HCT116 (cell line): ENCODE measurements at regions not wholly inside any gene's neighbourhood (a gene's known extent, or its start where the extent isn't known, plus 50 kb on each side); places are given as distances from the start of the nearest gene placed in this dataset.

Experiments used
- ATAC-seq: fragments of 200-7000 bp; cut with Tn5 transposase; 2 replicates; pipeline ENCODE4 v1.9.1; 2020; ENCODE audit warnings: mild to moderate bottlenecking, moderate library complexity
- BruUV-seq: library from RNA; stranded (reverse); fragments of 400-500 nt; replicated peaks from 2 replicates; lab custom pipeline; 2021; lab: Mats Ljungman, UMichigan
- CTCF ChIA-PET: fragments of 300-600 bp; sonication (Branson Sonifier 250); formaldehyde crosslinking; loops from one replicate; lab custom pipeline; 2021; ENCODE audit warnings: antibody characterized with exemption; lab: Charles Lee
- POLR2A ChIA-PET: fragments of 300-600, 350-600 bp; sonication (Branson Sonifier 250); formaldehyde crosslinking; loops from one replicate; lab custom pipeline; 2021; ENCODE audit warnings: antibody characterized with exemption; lab: Charles Lee
- RAD21 ChIA-PET, 2 experiments: fragments of 300-600 bp; sonication (Branson Sonifier 250); formaldehyde crosslinking; loops; one replicate each; lab custom pipeline; 2023; ENCODE audit warnings: low total read pairs in 2 of 2; ENCODE audit not compliant: uncharacterized antibody in 2 of 2, unreplicated experiment in 2 of 2, low non-redundant PET in 1 of 2; lab: Charles Lee
- DNase-seq: peaks from one replicate; pipeline ENCODE4 v3.0.0-alpha.2; 2010; ENCODE audit warnings: low read depth, low spot score
- H2AFZ ChIP-seq: fragments of 200-600 bp; shearing (Covaris generic), sonication (generic); 2 replicates; pipeline ENCODE4 v1.6.1; 2017; ENCODE audit warnings: low read depth, mixed run types, mixed read lengths, antibody characterized with exemption, low read length; ENCODE audit not compliant: poor library complexity, severe bottlenecking
- H3K27ac ChIP-seq: 2 replicates; pipeline ENCODE4 v1.5.1; 2012; ENCODE audit warnings: low read depth, low read length
- H3K27me3 ChIP-seq: fragments of 200-600 bp; sonication (generic); 2 replicates; pipeline ENCODE4 v1.6.1; 2016; ENCODE audit warnings: mixed run types, low read length, mixed read lengths; ENCODE audit not compliant: insufficient read depth
- H3K36me3 ChIP-seq, 2 experiments: fragments of 200-500 bp in 1 of 2; fragments of 200-600 bp in 1 of 2; sonication (Bioruptor generic) in 1 of 2; sonication (generic) in 1 of 2; 2 replicates each; pipeline versions ENCODE4 v1.5.1 to v1.6.1; 2014 to 2016; ENCODE audit warnings: low read length in 2 of 2, inconsistent platforms in 1 of 2, mixed read lengths in 1 of 2, mixed run types in 1 of 2; ENCODE audit not compliant: insufficient read depth in 2 of 2, control insufficient read depth in 1 of 2
- H3K4me1 ChIP-seq, 2 experiments: fragments of 200-600 bp in 1 of 2; sonication (generic) in 1 of 2; 2 replicates each; pipeline versions ENCODE4 v1.5.1 to v1.6.1; 2012 to 2017; ENCODE audit warnings: low read length in 2 of 2, inconsistent platforms in 1 of 2, mild to moderate bottlenecking in 1 of 2, mixed read lengths in 1 of 2, mixed run types in 1 of 2, moderate library complexity in 1 of 2; ENCODE audit not compliant: insufficient read depth in 2 of 2, control insufficient read depth in 1 of 2
- H3K4me2 ChIP-seq: fragments of 200-600 bp; sonication (generic); 2 replicates; pipeline ENCODE4 v1.6.1; 2017; ENCODE audit warnings: mixed run types, low read length, mixed read lengths
- H3K4me3 ChIP-seq, 2 experiments: fragments of 200-600 bp in 1 of 2; sonication (generic) in 1 of 2; replicated peaks in 1 of 2; 2 replicates each; pipeline ENCODE4 v1.5.1; 2011 to 2016; ENCODE audit warnings: low read length in 2 of 2, control low read depth in 1 of 2, low read depth in 1 of 2, mild to moderate bottlenecking in 1 of 2, mixed read lengths in 1 of 2, mixed run types in 1 of 2
- H3K79me2 ChIP-seq: fragments of 200-600 bp; sonication (generic); 2 replicates; pipeline ENCODE4 v1.6.1; 2017; ENCODE audit warnings: mild to moderate bottlenecking, mixed run types, low read length, moderate library complexity, mixed read lengths; ENCODE audit not compliant: insufficient read depth
- H3K9ac ChIP-seq: fragments of 200-600 bp; sonication (generic); 2 replicates; pipeline ENCODE4 v1.6.1; 2016; ENCODE audit warnings: low read length, mixed read lengths
- H3K9me2 ChIP-seq: fragments of 200-600 bp; sonication (generic), shearing (Covaris generic); 2 replicates; pipeline ENCODE4 v1.6.1; 2017; ENCODE audit warnings: mixed run types, mild to moderate bottlenecking, moderate library complexity; ENCODE audit not compliant: insufficient read depth
- H3K9me3 ChIP-seq, 2 experiments: fragments of 200-500 bp in 1 of 2; fragments of 200-600 bp in 1 of 2; sonication (Bioruptor generic) in 1 of 2; sonication (generic) in 1 of 2; 2 replicates each; pipeline ENCODE4 v1.6.1; 2014 to 2017; ENCODE audit warnings: low read length in 2 of 2, mixed read lengths in 2 of 2, inconsistent platforms in 1 of 2, low read depth in 1 of 2, mild to moderate bottlenecking in 1 of 2, mixed run types in 1 of 2, moderate library complexity in 1 of 2; ENCODE audit not compliant: control insufficient read depth in 1 of 2, insufficient read depth in 1 of 2
- H4K20me1 ChIP-seq: fragments of 200-600 bp; sonication (generic), shearing (Covaris generic); 2 replicates; pipeline ENCODE4 v1.6.1; 2017; ENCODE audit warnings: mixed run types, mild to moderate bottlenecking, moderate library complexity; ENCODE audit not compliant: insufficient read depth
- CBX3 ChIP-seq: IDR thresholded peaks from 2 replicates; pipeline ENCODE4 v1.6.1; 2012; ENCODE audit warnings: low read depth
- CEBPB ChIP-seq: IDR thresholded peaks from 2 replicates; pipeline ENCODE4 v1.6.1; 2012; ENCODE audit warnings: low read depth
- EGR1 ChIP-seq: IDR thresholded peaks from 2 replicates; pipeline ENCODE4 v1.6.1; 2012; ENCODE audit warnings: low read depth
- EZH2 ChIP-seq: fragments of 200-600 bp; sonication (generic); IDR thresholded peaks from 2 replicates; pipeline ENCODE4 v1.6.1; 2017; ENCODE audit warnings: antibody characterized with exemption, mixed run types
- EZH2phosphoT487 ChIP-seq: fragments of 200-600 bp; IDR thresholded peaks from 2 replicates; pipeline ENCODE4 v1.6.1; 2018; ENCODE audit warnings: antibody characterized with exemption, borderline replicate concordance
- FOSL1 ChIP-seq: IDR thresholded peaks from 2 replicates; pipeline ENCODE4 v1.6.1; 2012; ENCODE audit warnings: low read depth
- JUND ChIP-seq: IDR thresholded peaks from 2 replicates; pipeline ENCODE4 v1.6.1; 2012
- POLR2A ChIP-seq: IDR thresholded peaks from 2 replicates; pipeline ENCODE4 v1.7.0; 2011; ENCODE audit warnings: borderline replicate concordance; ENCODE audit not compliant: insufficient read depth, insufficient read length; ENCODE audit errors: extremely low read depth
- RAD21 ChIP-seq: IDR thresholded peaks from 2 replicates; pipeline ENCODE4 v1.6.1; 2012; ENCODE audit warnings: low read depth, mild to moderate bottlenecking
- SIN3A ChIP-seq: IDR thresholded peaks from 2 replicates; pipeline ENCODE4 v1.6.1; 2012; ENCODE audit warnings: low read depth
- TCF7L2 ChIP-seq: IDR thresholded peaks from 2 replicates; pipeline ENCODE4 v1.7.0; 2011; ENCODE audit warnings: borderline replicate concordance, inconsistent platforms; ENCODE audit not compliant: insufficient read depth, insufficient read length; ENCODE audit errors: extremely low read depth
- ZNF274 ChIP-seq: fragments of 200-500 bp; sonication (Bioruptor generic); IDR thresholded peaks from 2 replicates; pipeline ENCODE4 v1.6.1; 2014; ENCODE audit warnings: mild to moderate bottlenecking, low read depth, low read length, inconsistent platforms
- intact Hi-C: fragments of 100-400 bp; cut with micrococcal nuclease; formaldehyde crosslinking; loops from 2 replicates; pipeline ENCODE4 v1.10.0; 2022
- TF ChIP-seq, protein P1 (sequence below): IDR thresholded peaks from 2 replicates; pipeline ENCODE4 v1.6.1; 2012
- TF ChIP-seq, protein P2 (sequence below): IDR thresholded peaks from 2 replicates; pipeline ENCODE4 v1.6.1; 2012; ENCODE audit warnings: low read depth
- TF ChIP-seq, protein P3 (sequence below), 3 experiments: fragments of 200-600 bp in 1 of 3; sonication (generic) in 1 of 3; IDR thresholded peaks in 2 of 3; conservative IDR thresholded peaks in 1 of 3; 2 replicates each; pipeline ENCODE4 v1.5.1; 2012 to 2017; ENCODE audit warnings: low read depth in 2 of 3, low read length in 2 of 3, antibody characterized with exemption in 1 of 3, borderline replicate concordance in 1 of 3, control low read depth in 1 of 3, mild to moderate bottlenecking in 1 of 3, mixed read lengths in 1 of 3, mixed run types in 1 of 3, moderate library complexity in 1 of 3; ENCODE audit not compliant: insufficient read depth in 1 of 3
- TF ChIP-seq, protein P4 (sequence below): IDR thresholded peaks from 2 replicates; pipeline ENCODE4 v1.6.1; 2012

DNA sequence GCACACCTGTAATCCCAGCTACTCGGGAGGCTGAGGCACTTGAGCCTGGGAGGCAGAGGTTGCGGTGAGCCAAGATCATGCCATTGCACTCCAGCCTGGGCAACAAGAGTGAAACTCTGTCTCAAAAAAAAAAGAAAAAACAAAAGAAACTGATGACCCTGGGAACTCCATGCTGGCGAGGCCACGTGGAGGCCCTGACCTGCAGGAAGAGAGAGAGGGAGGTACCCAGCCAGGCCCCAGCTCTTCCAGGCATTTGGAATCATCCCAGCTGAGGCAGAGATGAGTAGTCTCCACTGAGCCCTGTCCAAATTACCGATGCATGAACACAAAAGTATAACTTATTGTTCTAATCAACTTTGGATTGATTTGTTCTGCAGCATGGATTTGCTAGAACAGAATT lies 132.0 kb upstream of the ZBTB40 start:
- Histone ChIP-seq H3K27me3 (no peaks in the 10 kb centered on the region), H3K79me2 (no peaks in the 10 kb centered on the region), H3K4me2 (no peak overlapping the region), H3K9me2 (no peaks in the 10 kb centered on the region), H3K4me3 (no peak overlapping the region), H3K36me3 (no peaks in the 10 kb centered on the region), H3K27ac (no peak overlapping the region), H3K4me1 (no peaks in the 10 kb centered on the region), H3K9me3 (no peaks in the 10 kb centered on the region), H3K9ac (no peak overlapping the region), H4K20me1 (no peaks in the 10 kb centered on the region), H2AFZ (no peak overlapping the region)
- intact Hi-C loops, result no loop called here
- ATAC-seq (no peak), DNase-seq (no peak)
- ChIA-PET POLR2A (no interaction called here), RAD21 (no interaction called here), CTCF (no interaction called here)
- TF ChIP-seq, protein P1, sequence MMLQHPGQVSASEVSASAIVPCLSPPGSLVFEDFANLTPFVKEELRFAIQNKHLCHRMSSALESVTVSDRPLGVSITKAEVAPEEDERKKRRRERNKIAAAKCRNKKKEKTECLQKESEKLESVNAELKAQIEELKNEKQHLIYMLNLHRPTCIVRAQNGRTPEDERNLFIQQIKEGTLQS, result no peak
- TF ChIP-seq POLR2A (no peak), EZH2 (no peak), EGR1 (no peak), CEBPB (no peak), FOSL1 (no peak), SIN3A (no peak), JUND (no peak), ZNF274 (no peak), EZH2phosphoT487 (no peak), CBX3 (no peak), RAD21 (no peak), TCF7L2 (no peak)
- TF ChIP-seq, protein P2, sequence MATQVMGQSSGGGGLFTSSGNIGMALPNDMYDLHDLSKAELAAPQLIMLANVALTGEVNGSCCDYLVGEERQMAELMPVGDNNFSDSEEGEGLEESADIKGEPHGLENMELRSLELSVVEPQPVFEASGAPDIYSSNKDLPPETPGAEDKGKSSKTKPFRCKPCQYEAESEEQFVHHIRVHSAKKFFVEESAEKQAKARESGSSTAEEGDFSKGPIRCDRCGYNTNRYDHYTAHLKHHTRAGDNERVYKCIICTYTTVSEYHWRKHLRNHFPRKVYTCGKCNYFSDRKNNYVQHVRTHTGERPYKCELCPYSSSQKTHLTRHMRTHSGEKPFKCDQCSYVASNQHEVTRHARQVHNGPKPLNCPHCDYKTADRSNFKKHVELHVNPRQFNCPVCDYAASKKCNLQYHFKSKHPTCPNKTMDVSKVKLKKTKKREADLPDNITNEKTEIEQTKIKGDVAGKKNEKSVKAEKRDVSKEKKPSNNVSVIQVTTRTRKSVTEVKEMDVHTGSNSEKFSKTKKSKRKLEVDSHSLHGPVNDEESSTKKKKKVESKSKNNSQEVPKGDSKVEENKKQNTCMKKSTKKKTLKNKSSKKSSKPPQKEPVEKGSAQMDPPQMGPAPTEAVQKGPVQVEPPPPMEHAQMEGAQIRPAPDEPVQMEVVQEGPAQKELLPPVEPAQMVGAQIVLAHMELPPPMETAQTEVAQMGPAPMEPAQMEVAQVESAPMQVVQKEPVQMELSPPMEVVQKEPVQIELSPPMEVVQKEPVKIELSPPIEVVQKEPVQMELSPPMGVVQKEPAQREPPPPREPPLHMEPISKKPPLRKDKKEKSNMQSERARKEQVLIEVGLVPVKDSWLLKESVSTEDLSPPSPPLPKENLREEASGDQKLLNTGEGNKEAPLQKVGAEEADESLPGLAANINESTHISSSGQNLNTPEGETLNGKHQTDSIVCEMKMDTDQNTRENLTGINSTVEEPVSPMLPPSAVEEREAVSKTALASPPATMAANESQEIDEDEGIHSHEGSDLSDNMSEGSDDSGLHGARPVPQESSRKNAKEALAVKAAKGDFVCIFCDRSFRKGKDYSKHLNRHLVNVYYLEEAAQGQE, result no peak
- TF ChIP-seq, protein P3, sequence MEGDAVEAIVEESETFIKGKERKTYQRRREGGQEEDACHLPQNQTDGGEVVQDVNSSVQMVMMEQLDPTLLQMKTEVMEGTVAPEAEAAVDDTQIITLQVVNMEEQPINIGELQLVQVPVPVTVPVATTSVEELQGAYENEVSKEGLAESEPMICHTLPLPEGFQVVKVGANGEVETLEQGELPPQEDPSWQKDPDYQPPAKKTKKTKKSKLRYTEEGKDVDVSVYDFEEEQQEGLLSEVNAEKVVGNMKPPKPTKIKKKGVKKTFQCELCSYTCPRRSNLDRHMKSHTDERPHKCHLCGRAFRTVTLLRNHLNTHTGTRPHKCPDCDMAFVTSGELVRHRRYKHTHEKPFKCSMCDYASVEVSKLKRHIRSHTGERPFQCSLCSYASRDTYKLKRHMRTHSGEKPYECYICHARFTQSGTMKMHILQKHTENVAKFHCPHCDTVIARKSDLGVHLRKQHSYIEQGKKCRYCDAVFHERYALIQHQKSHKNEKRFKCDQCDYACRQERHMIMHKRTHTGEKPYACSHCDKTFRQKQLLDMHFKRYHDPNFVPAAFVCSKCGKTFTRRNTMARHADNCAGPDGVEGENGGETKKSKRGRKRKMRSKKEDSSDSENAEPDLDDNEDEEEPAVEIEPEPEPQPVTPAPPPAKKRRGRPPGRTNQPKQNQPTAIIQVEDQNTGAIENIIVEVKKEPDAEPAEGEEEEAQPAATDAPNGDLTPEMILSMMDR (IDR thresholded peaks at IDR 0.05 in 2 of 3, conservative IDR thresholded peaks at IDR 0.05 in 1 of 3; ENCODE audit: borderline replicate concordance in 1 of 3, insufficient read depth in 1 of 3, low read depth in 2 of 3, low read length in 2 of 3), result no peak
- TF ChIP-seq, protein P4, sequence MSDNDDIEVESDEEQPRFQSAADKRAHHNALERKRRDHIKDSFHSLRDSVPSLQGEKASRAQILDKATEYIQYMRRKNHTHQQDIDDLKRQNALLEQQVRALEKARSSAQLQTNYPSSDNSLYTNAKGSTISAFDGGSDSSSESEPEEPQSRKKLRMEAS, result no peak
- BruUV-seq, result no TSS peak
